ENCODE measurements at regions not wholly inside any gene's neighbourhood (a gene's known extent, or its start where the extent isn't known, plus 50 kb on each side); places are given as distances from the start of the nearest gene placed in this dataset.

- TF ChIP-seq CTCF (IDR thresholded peaks at IDR 0.05) (no peak), EZH2 (IDR thresholded peaks at IDR 0.05; ENCODE audit: borderline replicate concordance, insufficient read depth, low read depth, low read length, poor library complexity, severe bottlenecking) (no peak)
Measured at GRCh38 chr9:107138261-107138992, 144.7 kb upstream of the RAD23B start.
